NCI-H2196 treated with DMSO at 0.1 percent for 48 hours (cell line): ENCODE measurements at regions not wholly inside any gene's neighbourhood (a gene's known extent, or its start where the extent isn't known, plus 50 kb on each side); places are given as distances from the start of the nearest gene placed in this dataset.

ENCODE experiments used
- DNase-seq: peaks from one replicate; lab custom pipeline; 2025; ENCODE audit not compliant: unreplicated experiment; lab: John Stamatoyannopoulos, UW

GRCh38 chr2:145669301-145669700 is 1149.4 kb upstream of the ZEB2 start:
- DNase-seq = no peak

- DNase-seq = no peak
Observed at GRCh38 chr2:145666552-145666951, 1146.6 kb upstream of the ZEB2 start.

- DNase-seq = no peak
Observed at GRCh38 chr2:145657265-145657664, 1137.3 kb upstream of the ZEB2 start.

- no peak for DNase-seq
Observed at GRCh38 chr2:145655165-145655765, 1135.3 kb upstream of the ZEB2 start.

- no peak for DNase-seq
Observed at GRCh38 chr2:145654746-145655145, 1134.8 kb upstream of the ZEB2 start.

GRCh38 chr2:145654156-145654555 is 1134.2 kb upstream of the ZEB2 start:
- DNase-seq = no peak

- no peak for DNase-seq
Observed at GRCh38 chr2:145653553-145653952, 1133.6 kb upstream of the ZEB2 start.

GRCh38 chr2:145652571-145653545 is 1132.9 kb upstream of the ZEB2 start:
- no peak for DNase-seq

GRCh38 chr2:145652036-145652435 is 1132.1 kb upstream of the ZEB2 start:
- no peak for DNase-seq

GRCh38 chr2:145650226-145650625 is 1130.3 kb upstream of the ZEB2 start:
- no peak for DNase-seq

GRCh38 chr2:145649061-145649460 is 1129.1 kb upstream of the ZEB2 start:
- DNase-seq = no peak

GRCh38 chr2:145644820-145645302 is 1124.9 kb upstream of the ZEB2 start:
- DNase-seq = no peak

GRCh38 chr2:145638675-145639074 is 1118.8 kb upstream of the ZEB2 start:
- DNase-seq = no peak

- no peak for DNase-seq
Observed at GRCh38 chr2:145635706-145636427, 1115.9 kb upstream of the ZEB2 start.

- DNase-seq = no peak
Observed at GRCh38 chr2:145631561-145631960, 1111.6 kb upstream of the ZEB2 start.

- no peak for DNase-seq
Observed at GRCh38 chr2:145626301-145626700, 1106.4 kb upstream of the ZEB2 start.

- no peak for DNase-seq
Observed at GRCh38 chr2:145625111-145625510, 1105.2 kb upstream of the ZEB2 start.

- no peak for DNase-seq
Observed at GRCh38 chr2:145623136-145623535, 1103.2 kb upstream of the ZEB2 start.

- no peak for DNase-seq
Observed at GRCh38 chr2:145622285-145622684, 1102.4 kb upstream of the ZEB2 start.

GRCh38 chr2:145617906-145618305 is 1098.0 kb upstream of the ZEB2 start:
- no peak for DNase-seq

- DNase-seq = no peak
Observed at GRCh38 chr2:145617420-145617819, 1097.5 kb upstream of the ZEB2 start.

GRCh38 chr2:145615626-145616025 is 1095.7 kb upstream of the ZEB2 start:
- DNase-seq = no peak
